Smooth muscle cell (in vitro differentiated cells): ENCODE measurements at regions not wholly inside any gene's neighbourhood (a gene's known extent, or its start where the extent isn't known, plus 50 kb on each side); places are given as distances from the start of the nearest gene placed in this dataset.

ENCODE experiments used
- DNase-seq: peaks from one replicate; lab custom pipeline; 2025; ENCODE audit not compliant: unreplicated experiment; lab: John Stamatoyannopoulos, UW
- H2AFZ ChIP-seq: fragments of 200-600 bp; sonication (generic); 2 replicates; pipeline ENCODE4 v1.6.0; 2016; ENCODE audit warnings: antibody characterized with exemption, low read depth, mild to moderate bottlenecking
- H3F3A ChIP-seq: fragments of 200-600 bp; sonication (generic); 2 replicates; pipeline ENCODE4 v1.6.0; 2017; ENCODE audit warnings: antibody characterized with exemption, low read depth
- H3K27ac ChIP-seq: fragments of 200-600 bp; sonication (generic); 2 replicates; pipeline ENCODE4 v1.5.1; 2016; ENCODE audit warnings: low read depth, mild to moderate bottlenecking
- H3K27me3 ChIP-seq: fragments of 200-600 bp; sonication (generic); 2 replicates; pipeline ENCODE4 v1.6.1; 2016; ENCODE audit warnings: low read depth, mild to moderate bottlenecking
- H3K36me3 ChIP-seq: fragments of 200-600 bp; sonication (generic); 2 replicates; pipeline ENCODE4 v1.5.1; 2016; ENCODE audit warnings: low read depth
- H3K4me1 ChIP-seq: fragments of 200-600 bp; sonication (generic); 2 replicates; pipeline ENCODE4 v1.5.1; 2016; ENCODE audit warnings: low read depth
- H3K4me2 ChIP-seq: fragments of 200-600 bp; sonication (generic); 2 replicates; pipeline ENCODE4 v1.6.0; 2016; ENCODE audit warnings: mild to moderate bottlenecking
- H3K4me3 ChIP-seq: fragments of 200-600 bp; sonication (generic); 2 replicates; pipeline ENCODE4 v1.5.1; 2016; ENCODE audit warnings: mild to moderate bottlenecking
- H3K79me2 ChIP-seq: fragments of 200-600 bp; sonication (generic); 2 replicates; pipeline ENCODE4 v1.6.0; 2016; ENCODE audit warnings: low read depth, mild to moderate bottlenecking
- H3K9ac ChIP-seq: fragments of 200-600 bp; sonication (generic); 2 replicates; pipeline ENCODE4 v1.6.0; 2016; ENCODE audit warnings: low read depth
- H3K9me3 ChIP-seq: fragments of 200-600 bp; sonication (generic); replicated peaks from 2 replicates; pipeline ENCODE4 v1.5.1; 2016; ENCODE audit warnings: low read depth
- H4K20me1 ChIP-seq: fragments of 200-600 bp; sonication (generic); 2 replicates; pipeline ENCODE4 v1.6.0; 2016; ENCODE audit warnings: low read depth
- WGBS: methylation state at CpG from one replicate; pipeline ENCODE4 v1.1.7; 2016; ENCODE audit warnings: low lambda C conversion rate; 5-methylcytosine and 5-hydroxymethylcytosine counted together
- TF ChIP-seq, protein P1 (sequence below): fragments of 200-600 bp; sonication (generic); IDR thresholded peaks from 2 replicates; pipeline ENCODE4 v1.5.1; 2017; ENCODE audit warnings: borderline replicate concordance, mild to moderate bottlenecking, antibody characterized with exemption; ENCODE audit not compliant: insufficient read depth, poor library complexity, severe bottlenecking

DNA sequence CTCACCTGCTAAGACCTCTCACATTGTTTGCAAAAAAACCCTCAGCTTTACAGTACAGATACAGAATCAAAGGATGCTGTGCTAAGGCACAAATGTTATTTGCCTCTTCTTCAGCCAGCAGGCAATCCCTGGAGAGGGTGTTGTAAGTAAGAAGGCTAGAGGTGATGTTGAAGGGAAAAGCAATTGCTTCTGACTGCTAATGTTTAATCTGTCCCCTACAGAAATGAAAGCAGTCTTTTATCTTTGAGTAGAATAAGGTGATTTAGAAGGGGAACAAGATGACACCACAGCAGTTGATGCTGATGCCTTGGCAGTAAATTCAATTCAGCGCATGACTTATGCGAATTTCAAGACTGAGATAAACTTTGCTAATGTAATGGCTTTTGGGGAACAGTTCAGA lies 1064.8 kb upstream of the IGFBP7 start:
- Histone ChIP-seq H2AFZ (peak overlapping the region; percentile 18), H3K9me3 (no peaks in the 10 kb centered on the region), H3K9ac (no peak overlapping the region), H3K4me1 (no peaks in the 10 kb centered on the region), H3K27me3 (no peaks in the 10 kb centered on the region), H4K20me1 (no peaks in the 10 kb centered on the region), H3F3A (no peaks in the 10 kb centered on the region), H3K4me3 (no peak overlapping the region), H3K4me2 (no peak overlapping the region), H3K36me3 (no peaks in the 10 kb centered on the region), H3K79me2 (no peaks in the 10 kb centered on the region), H3K27ac (no peak overlapping the region)
- TF ChIP-seq, protein P1, sequence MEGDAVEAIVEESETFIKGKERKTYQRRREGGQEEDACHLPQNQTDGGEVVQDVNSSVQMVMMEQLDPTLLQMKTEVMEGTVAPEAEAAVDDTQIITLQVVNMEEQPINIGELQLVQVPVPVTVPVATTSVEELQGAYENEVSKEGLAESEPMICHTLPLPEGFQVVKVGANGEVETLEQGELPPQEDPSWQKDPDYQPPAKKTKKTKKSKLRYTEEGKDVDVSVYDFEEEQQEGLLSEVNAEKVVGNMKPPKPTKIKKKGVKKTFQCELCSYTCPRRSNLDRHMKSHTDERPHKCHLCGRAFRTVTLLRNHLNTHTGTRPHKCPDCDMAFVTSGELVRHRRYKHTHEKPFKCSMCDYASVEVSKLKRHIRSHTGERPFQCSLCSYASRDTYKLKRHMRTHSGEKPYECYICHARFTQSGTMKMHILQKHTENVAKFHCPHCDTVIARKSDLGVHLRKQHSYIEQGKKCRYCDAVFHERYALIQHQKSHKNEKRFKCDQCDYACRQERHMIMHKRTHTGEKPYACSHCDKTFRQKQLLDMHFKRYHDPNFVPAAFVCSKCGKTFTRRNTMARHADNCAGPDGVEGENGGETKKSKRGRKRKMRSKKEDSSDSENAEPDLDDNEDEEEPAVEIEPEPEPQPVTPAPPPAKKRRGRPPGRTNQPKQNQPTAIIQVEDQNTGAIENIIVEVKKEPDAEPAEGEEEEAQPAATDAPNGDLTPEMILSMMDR = no peak
- WGBS = 90% methylated on average over 2 of the region's 2 CpGs
- DNase-seq = no peak

DNA sequence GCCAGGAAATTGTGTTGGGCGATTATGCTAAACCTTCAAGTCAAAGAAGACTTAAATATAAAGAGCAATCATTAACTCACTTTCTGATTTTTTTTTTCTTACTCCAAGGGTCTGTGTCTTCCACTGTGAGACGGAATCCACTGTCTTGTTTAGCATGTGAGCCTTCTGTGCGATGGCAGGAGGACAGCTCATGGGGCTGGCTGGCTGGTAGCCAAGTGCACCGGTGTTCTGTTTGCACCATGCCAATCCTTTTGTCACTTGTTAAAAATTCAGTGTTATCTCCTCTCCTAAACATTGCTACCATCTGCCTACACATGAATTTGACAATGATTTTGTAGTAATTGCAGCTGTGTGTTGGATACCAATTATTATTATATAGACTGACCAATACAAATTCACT lies 1056.3 kb upstream of the IGFBP7 start:
- TF ChIP-seq, protein P1 = no peak
- Histone ChIP-seq H3K4me2 (no peak overlapping the region), H3F3A (no peaks in the 10 kb centered on the region), H3K4me1 (peaks cover 3% of the 10 kb centered on the region), H2AFZ (no peak overlapping the region), H3K4me3 (no peak overlapping the region), H3K27me3 (no peaks in the 10 kb centered on the region), H3K9ac (no peak overlapping the region), H3K36me3 (no peaks in the 10 kb centered on the region), H3K27ac (no peak overlapping the region), H4K20me1 (no peaks in the 10 kb centered on the region), H3K9me3 (no peaks in the 10 kb centered on the region), H3K79me2 (no peaks in the 10 kb centered on the region)
- WGBS = 63% methylated on average over 4 of the region's 4 CpGs
- no peak for DNase-seq

DNA sequence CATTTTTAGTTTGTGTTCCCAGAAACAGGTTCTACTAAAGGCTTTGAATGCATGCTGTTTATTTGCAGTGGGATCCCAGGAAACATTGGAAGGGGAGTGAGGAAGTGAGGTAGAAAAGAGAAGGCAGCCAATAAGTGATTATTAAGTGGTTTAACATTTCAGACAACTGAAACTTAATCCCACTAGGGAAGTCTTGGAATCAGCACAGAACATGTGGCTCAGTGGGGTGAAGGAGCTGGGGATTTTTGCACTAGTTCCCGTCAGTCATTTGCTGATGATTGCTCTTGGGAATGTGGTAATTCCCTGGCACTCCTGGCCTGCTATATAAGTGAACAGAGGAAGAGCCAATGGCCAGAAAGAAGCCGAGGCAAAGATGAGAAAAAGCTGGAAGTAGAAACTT lies 1053.0 kb upstream of the IGFBP7 start:
- Histone ChIP-seq H3K27me3 (no peaks in the 10 kb centered on the region), H3F3A (no peaks in the 10 kb centered on the region), H3K36me3 (no peaks in the 10 kb centered on the region), H4K20me1 (no peaks in the 10 kb centered on the region), H3K4me1 (peaks cover 3% of the 10 kb centered on the region), H3K9ac (no peak overlapping the region), H3K79me2 (no peaks in the 10 kb centered on the region), H3K9me3 (no peaks in the 10 kb centered on the region), H3K4me2 (no peak overlapping the region), H3K27ac (no peak overlapping the region), H2AFZ (peak overlapping the region; percentile 60), H3K4me3 (no peak overlapping the region)
- TF ChIP-seq, protein P1 = no peak
- WGBS = 38% methylated on average over 2 of the region's 2 CpGs
- no peak for DNase-seq

DNA sequence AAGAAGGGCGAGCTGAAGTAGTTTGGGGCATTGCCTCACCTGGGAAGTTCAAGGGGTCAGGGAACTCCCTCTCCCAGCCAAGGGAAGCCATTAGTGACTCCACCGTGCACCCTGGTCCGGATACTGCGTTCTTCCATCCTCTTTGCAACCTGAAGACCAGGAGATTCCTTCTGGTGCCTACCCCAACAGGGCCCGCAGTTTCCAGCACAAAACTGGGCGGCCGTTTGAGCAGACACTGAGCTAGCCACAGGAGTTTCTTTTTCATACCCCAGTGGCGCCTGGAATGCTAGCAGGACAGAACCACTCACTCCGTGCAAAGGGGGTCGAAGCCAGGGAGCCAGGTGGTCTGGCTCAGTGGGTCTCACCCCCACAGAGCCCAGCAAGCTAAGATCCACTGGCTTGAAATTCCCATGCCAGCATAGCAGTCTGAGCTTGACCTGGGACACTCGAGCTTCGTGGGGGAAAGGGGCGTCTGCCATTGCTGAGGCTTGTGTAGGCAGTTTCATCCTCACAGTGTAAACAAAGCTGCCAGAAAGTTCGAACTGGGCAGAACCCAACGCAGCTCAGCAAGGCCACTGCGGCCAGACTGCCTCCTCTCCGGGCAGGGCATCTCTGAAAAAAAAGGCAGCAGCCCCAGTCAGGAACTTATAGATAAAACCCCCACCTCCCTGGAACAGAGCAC lies 1039.4 kb upstream of the IGFBP7 start:
- Histone ChIP-seq H3F3A (no peaks in the 10 kb centered on the region), H3K79me2 (no peaks in the 10 kb centered on the region), H3K27me3 (no peaks in the 10 kb centered on the region), H3K9me3 (no peaks in the 10 kb centered on the region), H3K4me3 (no peak overlapping the region), H4K20me1 (no peaks in the 10 kb centered on the region), H3K36me3 (no peaks in the 10 kb centered on the region), H3K4me1 (no peaks in the 10 kb centered on the region), H3K9ac (no peak overlapping the region), H3K27ac (no peak overlapping the region), H3K4me2 (no peak overlapping the region), H2AFZ (no peak overlapping the region)
- TF ChIP-seq, protein P1 = no peak
- 92% methylated on average over 17 of the region's 17 CpGs for WGBS
- DNase-seq = no peak
